Small intestine (tissue), 7 donors: ENCODE measurements at regions not wholly inside any gene's neighbourhood (a gene's known extent, or its start where the extent isn't known, plus 50 kb on each side); places are given as distances from the start of the nearest gene placed in this dataset.
"Not testable (repeated sequence)": the region's sequence is repeated elsewhere in the genome, so short reads cannot be mapped to it uniquely, and the experiment has no call there.

Experiments
- DNase-seq, 2 donors: peaks; one replicate each; pipeline versions ENCODE4 v3.0.0 to v3.0.0-alpha.2; 2013
- FAIRE-seq: peaks from 2 replicates; lab custom pipeline; 2012; peaks lifted over from hg19 to GRCh38; lab: Jason Lieb, UNC
- H3K27ac ChIP-seq, 3 donors: one replicate each; pipeline ENCODE4 v1.5.1; 2013; ENCODE audit warnings: low read length in 2 of 3, mild to moderate bottlenecking in 2 of 3, control low read depth in 1 of 3, inconsistent platforms in 1 of 3, low read depth in 1 of 3, moderate library complexity in 1 of 3
- H3K27me3 ChIP-seq, 3 donors: one replicate each; pipeline ENCODE4 v1.6.1; 2013; ENCODE audit warnings: low read length in 3 of 3, inconsistent platforms in 1 of 3; ENCODE audit not compliant: control insufficient read depth in 3 of 3, insufficient read depth in 3 of 3
- H3K36me3 ChIP-seq, 3 donors: one replicate each; pipeline ENCODE4 v1.6.1; 2013; ENCODE audit warnings: low read length in 3 of 3, inconsistent platforms in 1 of 3, low read depth in 1 of 3, mild to moderate bottlenecking in 1 of 3, moderate library complexity in 1 of 3; ENCODE audit not compliant: control insufficient read depth in 3 of 3, insufficient read depth in 2 of 3
- H3K4me1 ChIP-seq, 3 donors: one replicate each; pipeline ENCODE4 v1.6.1; 2013; ENCODE audit warnings: low read length in 2 of 3, inconsistent platforms in 1 of 3, low read depth in 1 of 3, mild to moderate bottlenecking in 1 of 3, moderate library complexity in 1 of 3; ENCODE audit not compliant: control insufficient read depth in 3 of 3, insufficient read depth in 2 of 3
- H3K4me3 ChIP-seq, 3 donors: one replicate each; pipeline ENCODE4 v1.5.1; 2013; ENCODE audit warnings: low read length in 3 of 3, control low read depth in 1 of 3, inconsistent platforms in 1 of 3, low read depth in 1 of 3, mild to moderate bottlenecking in 1 of 3, moderate library complexity in 1 of 3
- H3K9me3 ChIP-seq, 2 donors: one replicate each; pipeline ENCODE4 v1.6.1; 2013; ENCODE audit warnings: low read depth in 1 of 2, low read length in 1 of 2; ENCODE audit not compliant: control insufficient read depth in 2 of 2, insufficient read depth in 1 of 2
- WGBS, 3 donors: extraction: QIAGEN DNeasy Blood & Tissue Kit; methylation state at CpG; one replicate each; pipeline ENCODE4 v1.1.7; 2013; 5-methylcytosine and 5-hydroxymethylcytosine counted together
- donor health status: healthy with polysubstance abuse.
- donor health status: control.
- donor health status: control.
- donor health status: Bipolar disorder and iron deficiency.
- donor health status: healthy.

DNA sequence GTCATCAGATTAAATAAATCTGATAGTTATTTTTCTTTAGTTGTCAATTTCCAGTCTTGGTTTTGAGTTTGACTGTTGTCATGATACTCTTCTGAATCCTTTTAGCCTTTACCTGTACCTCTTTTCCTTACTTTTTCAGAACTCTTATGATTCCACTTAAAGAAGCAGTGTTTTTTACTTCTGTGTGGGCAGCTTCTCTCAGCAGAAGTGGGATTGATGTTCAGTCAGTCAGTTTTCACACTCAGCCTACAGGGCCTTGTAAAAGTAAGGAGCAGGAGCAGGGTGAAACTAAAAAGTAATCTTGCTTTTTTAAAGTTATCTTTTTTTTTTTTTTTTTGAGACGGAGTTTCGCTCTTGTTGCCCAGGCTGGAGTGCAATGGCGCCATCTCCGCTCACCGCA is 75.1 kb downstream of the HAUS1 start:
- H3K27ac ChIP-seq: no peak overlapping the region
- no peak for FAIRE-seq
- WGBS, 3 donors: 96 to 100% (median 98%) methylated on average over 4 to 5 of the region's 5 CpGs
- H3K36me3 ChIP-seq: peaks cover 0 to 2% (median 0%) of the 10 kb centered on the region in 3 donors
- H3K27me3 ChIP-seq: no peaks in the 10 kb centered on the region
- H3K9me3 ChIP-seq: no peaks in the 10 kb centered on the region
- no peak overlapping the region for H3K4me3 ChIP-seq
- no peak for DNase-seq
- H3K4me1 ChIP-seq: peaks cover 0 to 2% (median 0%) of the 10 kb centered on the region in 3 donors

GRCh38 chr18:46182633-46183358 is 78.6 kb downstream of the HAUS1 start:
- Histone ChIP-seq H3K27ac (peak overlapping the region in 1 of 3 donors; percentile 4), H3K4me1 (peaks cover 0 to 2% (median 0%) of the 10 kb centered on the region in 3 donors), H3K9me3 (no peaks in the 10 kb centered on the region), H3K27me3 (no peaks in the 10 kb centered on the region), H3K36me3 (peaks cover 0 to 5% (median 0%) of the 10 kb centered on the region in 3 donors), H3K4me3 (no peak overlapping the region)
- DNase-seq (peak in 1 of 2 donors; percentile 60), FAIRE-seq (no peak)
- WGBS, 3 donors: 8 to 24% (median 23%) methylated on average over 3 of the region's 3 CpGs

GRCh38 chr18:46184296-46184695 is 80.1 kb downstream of the HAUS1 start:
- not testable (repeated sequence) for H3K4me3 ChIP-seq, DNase-seq, H3K4me1 ChIP-seq, H3K27me3 ChIP-seq, FAIRE-seq, H3K9me3 ChIP-seq, H3K27ac ChIP-seq, H3K36me3 ChIP-seq
- WGBS, 3 donors: 94 to 97% (median 96%) methylated on average over 9 of the region's 9 CpGs

GRCh38 chr18:46184727-46185126 is 80.5 kb downstream of the HAUS1 start:
- H3K27ac ChIP-seq: no peak overlapping the region
- no peak overlapping the region for H3K4me3 ChIP-seq
- WGBS, 3 donors: 69 to 91% (median 74%) methylated on average over 1 of the region's 1 CpG
- H3K27me3 ChIP-seq: no peaks in the 10 kb centered on the region
- H3K4me1 ChIP-seq: peaks cover 0 to 2% (median 0%) of the 10 kb centered on the region in 3 donors
- no peak for DNase-seq
- no peak for FAIRE-seq
- peaks cover 0 to 8% (median 2%) of the 10 kb centered on the region in 3 donors for H3K36me3 ChIP-seq
- H3K9me3 ChIP-seq: no peaks in the 10 kb centered on the region

DNA sequence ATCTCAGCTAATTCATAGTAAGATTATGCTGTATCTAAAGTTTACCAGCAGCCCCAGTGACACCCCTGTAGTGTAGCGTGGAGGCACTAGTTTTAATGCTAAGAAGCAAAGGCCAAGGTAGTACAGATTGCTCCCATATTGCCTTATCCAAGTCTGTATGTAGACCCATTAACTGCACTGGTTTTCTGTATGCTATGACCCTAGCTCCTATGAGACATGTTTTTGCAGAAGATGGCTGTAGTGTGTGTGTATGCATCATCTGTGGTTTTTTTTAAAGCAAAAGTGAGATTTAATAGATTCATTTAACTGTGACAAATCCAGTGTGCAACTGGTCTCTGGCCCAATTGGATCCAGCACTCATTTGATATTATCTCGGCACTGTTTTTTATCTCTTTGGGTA is 86.5 kb downstream of the HAUS1 start:
- no peak overlapping the region for H3K27ac ChIP-seq

DNA sequence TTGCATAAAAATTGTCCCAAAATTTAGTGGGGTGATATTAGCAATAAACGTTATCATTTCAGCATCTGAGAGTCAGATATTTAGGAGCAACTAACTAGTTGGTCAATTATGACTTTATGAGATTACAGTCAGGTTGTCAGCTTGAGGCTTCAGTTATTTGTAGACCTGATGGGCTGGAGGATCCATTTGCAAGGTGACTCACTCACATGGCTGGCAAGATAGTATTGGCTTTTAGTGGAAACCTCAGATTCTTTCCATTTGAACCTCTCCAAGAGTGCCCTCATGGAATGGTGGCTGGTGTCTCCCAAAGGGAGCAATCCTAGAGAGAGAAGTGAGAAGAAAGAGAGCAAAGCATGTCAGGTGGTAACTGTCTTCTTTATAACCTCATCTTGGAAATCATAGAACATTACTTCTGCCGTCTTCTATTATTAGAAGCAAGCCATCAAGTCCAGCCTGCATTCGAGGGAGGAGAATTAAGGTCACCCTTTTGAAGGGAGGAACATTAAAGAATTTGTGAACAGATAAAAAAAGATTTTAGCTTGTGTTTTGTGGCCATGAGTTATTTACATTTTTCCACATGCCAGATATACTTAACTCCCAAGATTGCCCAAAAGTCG is 92.5 kb downstream of the HAUS1 start:
- H3K4me1 ChIP-seq: no peaks in the 10 kb centered on the region
- H3K4me3 ChIP-seq: no peak overlapping the region
- peaks cover 0 to 7% (median 0%) of the 10 kb centered on the region in 3 donors for H3K36me3 ChIP-seq
- no peaks in the 10 kb centered on the region for H3K27me3 ChIP-seq
- H3K9me3 ChIP-seq: no peaks in the 10 kb centered on the region
- FAIRE-seq (no peak), DNase-seq (no peak)
- WGBS, 3 donors: 83 to 86% (median 85%) methylated on average over 4 of the region's 4 CpGs
- no peak overlapping the region for H3K27ac ChIP-seq

More for the DNA sequence above, 86.5 kb downstream of the HAUS1 start:
- Histone ChIP-seq H3K4me3 (no peak overlapping the region), H3K9me3 (no peaks in the 10 kb centered on the region), H3K36me3 (peaks cover 0 to 13% (median 2%) of the 10 kb centered on the region in 3 donors), H3K4me1 (no peaks in the 10 kb centered on the region), H3K27me3 (no peaks in the 10 kb centered on the region)
- WGBS, 3 donors: 93 to 97% (median 96%) methylated on average over 2 of the region's 2 CpGs
- DNase-seq: no peak
- no peak for FAIRE-seq

DNA sequence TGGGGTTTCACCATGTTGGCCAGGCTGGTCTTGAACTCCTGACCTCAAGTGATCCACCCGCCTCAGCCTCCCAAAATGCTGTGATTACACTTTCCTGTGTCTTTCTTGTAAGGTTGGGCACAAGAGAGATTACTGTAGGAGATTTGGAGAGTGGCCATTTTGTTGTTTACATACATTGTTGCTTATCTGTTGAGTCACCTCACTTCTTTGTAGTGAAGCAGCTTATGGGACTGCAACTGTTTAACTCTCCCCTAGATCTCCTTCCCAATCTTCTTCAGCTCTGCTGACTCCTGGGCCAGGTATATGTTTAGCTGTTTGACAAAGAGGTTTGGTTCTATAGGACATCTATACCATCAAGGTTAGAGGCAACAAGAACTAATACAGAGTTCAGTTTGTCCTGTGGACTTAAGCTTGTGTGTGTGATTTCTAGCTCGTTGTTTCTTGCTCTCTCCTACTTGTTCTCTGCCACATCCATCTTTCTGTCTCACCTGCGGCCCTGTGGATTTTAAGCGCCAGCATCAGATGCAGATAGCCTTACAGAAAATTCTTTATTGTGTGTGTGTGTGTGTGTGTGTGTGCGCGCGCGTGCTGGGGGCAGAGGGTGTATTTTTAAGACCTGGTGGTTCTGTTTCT is 95.4 kb downstream of the HAUS1 start:
- DNase-seq: peak in 1 of 2 donors; percentile 67
- H3K4me3 ChIP-seq: no peak overlapping the region
- H3K27me3 ChIP-seq: no peaks in the 10 kb centered on the region
- 62 to 75% (median 65%) methylated on average over 8 of the region's 8 CpGs for WGBS, 3 donors
- no peak overlapping the region for H3K27ac ChIP-seq
- no peak for FAIRE-seq
- H3K4me1 ChIP-seq: no peaks in the 10 kb centered on the region
- no peaks in the 10 kb centered on the region for H3K9me3 ChIP-seq
- H3K36me3 ChIP-seq: peaks cover 0 to 5% (median 0%) of the 10 kb centered on the region in 3 donors

DNA sequence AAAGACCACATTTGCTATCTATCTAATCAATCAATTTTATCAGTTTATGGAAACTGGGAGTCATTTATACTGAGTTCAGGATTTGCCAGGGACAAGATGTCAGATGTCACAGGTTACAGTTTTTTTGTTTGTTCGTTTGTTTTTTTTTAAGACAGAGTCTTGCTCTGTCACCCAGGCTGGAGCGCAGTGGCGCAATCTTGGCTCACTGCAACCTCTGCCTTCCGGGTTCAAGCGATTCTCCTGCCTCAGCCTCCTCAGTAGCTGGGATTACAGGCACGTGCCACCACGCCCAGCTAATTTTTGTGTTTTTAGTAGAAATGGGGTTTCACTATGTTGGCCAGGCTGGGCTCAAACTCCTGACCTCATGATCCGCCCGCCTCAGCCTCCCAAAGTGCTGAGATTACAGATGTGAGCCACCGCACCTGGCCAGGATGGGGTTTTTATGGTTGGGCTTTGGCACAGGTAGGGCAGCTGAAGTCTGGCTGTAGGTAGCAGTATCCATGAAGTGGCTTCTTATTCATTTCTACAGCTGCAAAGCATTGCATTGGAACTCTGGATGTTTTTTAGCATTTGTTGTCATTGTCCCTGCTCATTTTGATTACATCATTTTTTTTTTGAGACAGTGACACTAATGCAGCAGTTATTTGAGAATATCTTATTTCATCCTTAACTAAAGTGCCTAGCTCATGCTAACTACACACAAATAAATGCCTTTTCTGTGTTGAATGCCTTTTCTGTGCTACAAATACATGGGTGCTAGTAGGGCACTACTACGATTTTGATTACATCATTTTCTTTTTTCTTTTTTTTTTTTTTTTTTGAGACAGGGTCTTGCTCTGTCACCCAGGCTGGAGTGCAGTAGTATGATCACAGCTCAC is 96.2 kb downstream of the HAUS1 start:
- H3K36me3 ChIP-seq, H3K9me3 ChIP-seq, FAIRE-seq, H3K4me1 ChIP-seq, H3K27ac ChIP-seq, DNase-seq, H3K27me3 ChIP-seq, H3K4me3 ChIP-seq: not testable (repeated sequence)
- 80 to 87% (median 82%) methylated on average over 11 of the region's 11 CpGs for WGBS, 3 donors
